GM23248 (cell line): ENCODE measurements at regions not wholly inside any gene's neighbourhood (a gene's known extent, or its start where the extent isn't known, plus 50 kb on each side); places are given as distances from the start of the nearest gene placed in this dataset.

ENCODE experiments used
- DNase-seq: peaks from one replicate; pipeline ENCODE4 v3.0.0-alpha.2; 2015
- H2AFZ ChIP-seq: fragments of 200-600 bp; sonication (generic); 2 replicates; pipeline ENCODE4 v1.6.1; 2016; ENCODE audit warnings: antibody characterized with exemption
- H3F3A ChIP-seq: fragments of 200-600 bp; sonication (generic); 2 replicates; pipeline ENCODE4 v1.6.1; 2016; ENCODE audit warnings: mild to moderate bottlenecking, antibody characterized with exemption, mixed run types; ENCODE audit not compliant: insufficient read depth
- H3K27ac ChIP-seq: fragments of 200-600 bp; sonication (generic); 2 replicates; pipeline ENCODE4 v1.5.1; 2016; ENCODE audit warnings: mild to moderate bottlenecking
- H3K27me3 ChIP-seq: fragments of 200-600 bp; sonication (generic); replicated peaks from 2 replicates; pipeline ENCODE4 v1.6.1; 2016; ENCODE audit warnings: mild to moderate bottlenecking; ENCODE audit not compliant: insufficient read depth
- H3K36me3 ChIP-seq: fragments of 200-600 bp; sonication (generic); 2 replicates; pipeline ENCODE4 v1.6.1; 2016; ENCODE audit warnings: low read depth, mild to moderate bottlenecking
- H3K4me1 ChIP-seq: fragments of 200-600 bp; sonication (generic); 2 replicates; pipeline ENCODE4 v1.6.1; 2016; ENCODE audit warnings: mild to moderate bottlenecking; ENCODE audit not compliant: insufficient read depth
- H3K4me2 ChIP-seq: fragments of 200-600 bp; sonication (generic); one replicate; pipeline ENCODE4 v1.6.1; 2016; ENCODE audit warnings: mild to moderate bottlenecking; ENCODE audit not compliant: unreplicated experiment
- H3K4me3 ChIP-seq: fragments of 200-600 bp; sonication (generic); 2 replicates; pipeline ENCODE4 v1.5.1; 2016; ENCODE audit warnings: mild to moderate bottlenecking
- H3K79me2 ChIP-seq: fragments of 200-600 bp; sonication (generic); 2 replicates; pipeline ENCODE4 v1.6.1; 2016; ENCODE audit warnings: mild to moderate bottlenecking; ENCODE audit not compliant: insufficient read depth
- H3K9ac ChIP-seq: fragments of 200-600 bp; sonication (generic); 2 replicates; pipeline ENCODE4 v1.6.1; 2016; ENCODE audit warnings: mild to moderate bottlenecking
- H3K9me2 ChIP-seq: fragments of 200-600 bp; sonication (generic); 2 replicates; pipeline ENCODE4 v1.6.1; 2016; ENCODE audit warnings: mixed run types, mild to moderate bottlenecking, moderate library complexity; ENCODE audit not compliant: insufficient read depth
- H3K9me3 ChIP-seq: fragments of 200-600 bp; sonication (generic); one replicate; pipeline ENCODE4 v1.6.1; 2017; ENCODE audit warnings: low read depth
- H4K20me1 ChIP-seq: fragments of 200-600 bp; sonication (generic); 2 replicates; pipeline ENCODE4 v1.6.0; 2016; ENCODE audit not compliant: insufficient read depth
- EZH2 ChIP-seq: fragments of 200-600 bp; sonication (generic); IDR thresholded peaks from 2 replicates; pipeline ENCODE4 v1.6.1; 2018; ENCODE audit warnings: antibody characterized with exemption, mild to moderate bottlenecking; ENCODE audit not compliant: insufficient read depth, poor library complexity, severe bottlenecking
- EZH2phosphoT487 ChIP-seq: fragments of 200-600 bp; sonication (generic); IDR thresholded peaks from 2 replicates; pipeline ENCODE4 v1.6.1; 2018; ENCODE audit warnings: antibody characterized with exemption, moderate library complexity, mild to moderate bottlenecking, low read depth; ENCODE audit not compliant: insufficient read depth
- WGBS, 2 experiments: methylation state at CpG; one replicate each; pipeline ENCODE4 v1.1.6; 2015 to 2017; ENCODE audit warnings: low lambda C conversion rate in 2 of 2, low coverage in 1 of 2; ENCODE audit errors: missing lambda C conversion rate in 2 of 2; 5-methylcytosine and 5-hydroxymethylcytosine counted together
- in situ Hi-C: fragments of 300-500 bp; cut with MboI; formaldehyde crosslinking; loops from 2 replicates; pipeline ENCODE4 v1.15.0; 2020

GRCh38 chr2:2590841-2591541, 259.9 kb upstream of the MYT1L start:
- 22 to 33% methylated on average over 4 of the region's 4 CpGs for WGBS, 2 experiments
- H3K79me2 ChIP-seq, result no peaks in the 10 kb centered on the region
- no peaks in the 10 kb centered on the region for H3F3A ChIP-seq
- no peak overlapping the region for H3K9ac ChIP-seq
- DNase-seq, result no peak
- no peaks in the 10 kb centered on the region for H3K9me2 ChIP-seq
- H3K36me3 ChIP-seq, result no peaks in the 10 kb centered on the region
- H3K9me3 ChIP-seq, result peaks cover 6% of the 10 kb centered on the region
- no peak overlapping the region for H3K4me2 ChIP-seq
- H2AFZ ChIP-seq, result no peak overlapping the region
- H3K27me3 ChIP-seq, result no peaks in the 10 kb centered on the region
- H4K20me1 ChIP-seq, result no peaks in the 10 kb centered on the region
- no peak overlapping the region for H3K27ac ChIP-seq
- H3K4me3 ChIP-seq, result no peak overlapping the region
- TF ChIP-seq EZH2, result no peak
- no peak for TF ChIP-seq EZH2phosphoT487
- in situ Hi-C loops, result no loop called here
- H3K4me1 ChIP-seq, result no peaks in the 10 kb centered on the region

GRCh38 chr2:2590141-2590540, 259.1 kb upstream of the MYT1L start:
- H4K20me1 ChIP-seq, result no peaks in the 10 kb centered on the region
- in situ Hi-C loops, result no loop called here
- H3K9me2 ChIP-seq, result no peaks in the 10 kb centered on the region
- H3K79me2 ChIP-seq, result no peaks in the 10 kb centered on the region
- peaks cover 6% of the 10 kb centered on the region for H3K9me3 ChIP-seq
- no peak overlapping the region for H3K27ac ChIP-seq
- no peaks in the 10 kb centered on the region for H3K4me1 ChIP-seq
- no peak overlapping the region for H3K4me2 ChIP-seq
- H2AFZ ChIP-seq, result no peak overlapping the region
- WGBS, 2 experiments, result 0% methylated on average over 1 of the region's 1 CpG
- H3K27me3 ChIP-seq, result no peaks in the 10 kb centered on the region
- no peak for TF ChIP-seq EZH2
- TF ChIP-seq EZH2phosphoT487, result no peak
- H3K36me3 ChIP-seq, result no peaks in the 10 kb centered on the region
- no peak overlapping the region for H3K4me3 ChIP-seq
- no peak for DNase-seq
- H3F3A ChIP-seq, result no peaks in the 10 kb centered on the region
- no peak overlapping the region for H3K9ac ChIP-seq

- Histone ChIP-seq H2AFZ (no peak overlapping the region), H3K9me2 (no peaks in the 10 kb centered on the region), H3K4me3 (no peak overlapping the region), H3K4me1 (no peaks in the 10 kb centered on the region), H3K4me2 (no peak overlapping the region), H3K9ac (no peak overlapping the region), H4K20me1 (no peaks in the 10 kb centered on the region), H3K9me3 (peaks cover 2% of the 10 kb centered on the region), H3K27ac (no peak overlapping the region), H3F3A (no peaks in the 10 kb centered on the region), H3K36me3 (no peaks in the 10 kb centered on the region), H3K79me2 (no peaks in the 10 kb centered on the region), H3K27me3 (no peaks in the 10 kb centered on the region)
- DNase-seq, result no peak
- WGBS, 2 experiments, result 24 to 28% methylated on average over 4 of the region's 4 CpGs
- in situ Hi-C loops, result no loop called here
- TF ChIP-seq EZH2phosphoT487 (no peak), EZH2 (no peak)
These were observed 257.7 kb upstream of the MYT1L start for GRCh38 chr2:2588777-2589176.

- no peak overlapping the region for H3K4me3 ChIP-seq
- H3K79me2 ChIP-seq, result no peaks in the 10 kb centered on the region
- H4K20me1 ChIP-seq, result no peaks in the 10 kb centered on the region
- H3K9me2 ChIP-seq, result no peaks in the 10 kb centered on the region
- H3F3A ChIP-seq, result no peaks in the 10 kb centered on the region
- no peak for DNase-seq
- H3K36me3 ChIP-seq, result no peaks in the 10 kb centered on the region
- in situ Hi-C loops, result no loop called here
- H3K27ac ChIP-seq, result no peak overlapping the region
- H3K9ac ChIP-seq, result no peak overlapping the region
- H2AFZ ChIP-seq, result no peak overlapping the region
- H3K4me1 ChIP-seq, result no peaks in the 10 kb centered on the region
- no peaks in the 10 kb centered on the region for H3K9me3 ChIP-seq
- no peaks in the 10 kb centered on the region for H3K27me3 ChIP-seq
- WGBS, 2 experiments, result 20 to 21% methylated on average over 4 of the region's 4 CpGs
- no peak overlapping the region for H3K4me2 ChIP-seq
- TF ChIP-seq EZH2 (no peak), EZH2phosphoT487 (no peak)
These were observed 256.3 kb upstream of the MYT1L start for GRCh38 chr2:2587354-2587753.
